NCI-H748 treated with DMSO at 0.1 percent for 48 hours (cell line): ENCODE measurements at regions not wholly inside any gene's neighbourhood (a gene's known extent, or its start where the extent isn't known, plus 50 kb on each side); places are given as distances from the start of the nearest gene placed in this dataset.

Source experiments
- DNase-seq: peaks from one replicate; lab custom pipeline; 2025; lab: John Stamatoyannopoulos, UW

DNA sequence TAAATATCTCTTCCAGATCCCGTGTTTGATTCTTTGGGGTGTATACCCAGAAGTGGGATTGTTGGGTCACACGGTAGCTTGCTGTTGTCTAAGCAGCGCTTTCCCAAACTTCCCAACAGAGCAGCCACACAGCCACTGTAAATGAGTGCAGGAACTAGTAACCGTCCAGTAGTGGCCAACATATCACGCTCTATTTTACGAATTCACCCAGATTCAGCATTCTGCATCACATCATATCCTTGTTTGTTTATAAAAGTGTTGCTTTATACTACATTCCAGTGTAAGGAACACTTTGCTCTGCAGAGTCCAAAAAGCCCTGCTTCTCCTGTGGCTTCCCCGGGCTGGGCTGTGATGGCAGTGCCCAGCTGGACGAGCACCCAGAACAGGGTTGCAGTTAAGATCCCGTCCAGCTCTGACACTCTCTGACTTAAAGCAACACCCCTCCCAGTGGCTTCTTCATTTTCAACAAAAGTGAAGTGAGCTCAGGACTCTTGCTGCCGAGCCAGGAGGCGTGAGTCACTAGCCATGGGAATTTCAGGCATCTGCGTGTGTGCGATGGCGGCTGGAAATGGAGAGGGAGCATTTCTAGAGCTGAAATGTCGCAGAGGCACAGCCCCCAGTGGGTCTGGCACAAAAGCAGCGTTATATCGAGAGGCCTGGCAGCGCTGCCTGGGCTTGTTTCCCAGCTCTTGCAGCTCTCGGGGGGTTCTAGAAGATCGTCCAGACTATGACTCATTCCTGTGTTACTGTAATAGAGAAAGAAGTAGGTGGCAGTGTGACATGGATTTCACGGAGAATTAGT lies 216.3 kb upstream of the ECI2 start:
- DNase-seq, result no peak

DNA sequence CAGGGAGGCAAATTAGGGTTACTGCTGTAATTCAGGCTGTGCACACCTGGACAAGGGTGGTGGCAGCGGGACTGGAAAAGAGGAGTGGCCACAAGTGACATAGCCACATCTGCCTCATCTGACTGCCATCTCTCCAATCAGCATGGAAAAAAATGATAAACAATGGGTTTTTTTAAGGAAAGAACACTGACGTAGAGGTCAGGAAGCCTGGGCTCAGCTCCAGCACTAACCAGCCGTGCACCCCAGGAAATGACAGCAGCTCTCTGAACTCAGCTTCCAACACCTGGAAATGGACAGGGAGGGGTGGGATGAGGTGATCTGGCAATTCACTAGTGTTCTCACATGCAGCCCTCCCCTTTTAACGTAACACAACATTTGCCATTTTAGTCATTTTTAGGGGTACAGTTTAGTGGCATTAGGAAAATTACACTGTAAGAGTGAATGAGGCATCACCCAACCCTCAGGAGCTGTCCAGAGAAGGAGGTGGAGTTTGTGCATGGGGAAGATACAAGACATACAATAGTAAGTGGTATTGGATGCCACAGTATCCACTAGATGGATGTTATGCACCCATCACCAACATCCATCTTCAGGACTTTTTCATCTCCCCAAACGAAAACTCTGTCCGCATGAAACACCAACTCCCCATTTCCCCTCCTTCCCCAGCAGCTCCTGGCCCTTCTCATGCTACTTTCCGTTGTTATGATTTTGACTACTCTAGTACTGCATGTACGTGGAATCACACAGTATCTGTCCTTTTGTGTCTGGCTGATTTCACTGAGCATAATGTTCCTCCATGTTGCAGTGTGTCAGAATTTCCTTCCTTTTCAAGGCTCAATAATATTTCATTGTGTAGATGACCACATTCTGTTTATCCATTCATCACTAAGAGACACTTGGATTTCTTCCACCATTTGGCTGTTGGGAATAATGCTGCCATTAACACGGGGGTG lies 215.5 kb upstream of the ECI2 start:
- DNase-seq, result no peak

DNA sequence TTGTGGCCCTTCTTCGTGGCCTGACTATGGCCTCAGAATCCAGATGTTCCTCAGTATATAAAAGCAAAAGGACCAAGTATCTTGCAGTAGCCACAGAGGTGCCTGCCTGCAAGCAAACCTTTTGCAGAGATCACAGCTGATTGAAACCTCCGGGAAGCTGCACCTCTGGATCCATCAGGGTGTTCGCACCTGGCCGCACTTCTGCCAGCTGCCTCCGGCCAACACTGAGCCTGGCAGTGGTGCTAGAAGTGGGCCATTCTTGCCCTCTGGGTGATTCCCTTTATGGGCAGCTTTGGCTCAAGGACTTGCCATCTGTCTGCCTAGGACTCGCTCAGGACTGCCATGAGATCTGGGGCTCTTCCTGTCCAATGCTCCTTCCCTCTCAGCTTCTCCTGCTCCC lies 214.6 kb upstream of the ECI2 start:
- DNase-seq, result no peak

DNA sequence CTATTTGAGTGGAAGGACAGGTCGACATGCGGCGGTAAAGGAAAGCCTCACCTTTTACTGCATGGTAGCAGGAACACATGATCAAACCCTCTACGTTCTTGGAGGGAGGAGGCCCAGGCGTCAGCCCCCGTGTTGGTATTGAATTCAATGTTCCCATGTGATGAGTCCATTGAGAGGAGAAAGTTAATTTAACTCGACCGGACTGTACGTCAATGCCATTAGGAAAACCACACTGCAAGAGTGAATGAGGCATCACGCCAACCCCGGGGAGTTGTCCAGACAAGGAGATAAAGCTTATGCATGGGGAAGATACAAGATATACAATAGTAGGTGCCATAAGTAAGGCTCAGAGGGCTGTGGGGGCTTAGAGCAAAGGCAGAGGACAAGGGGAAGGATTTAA lies 213.9 kb upstream of the ECI2 start:
- no peak for DNase-seq

DNA sequence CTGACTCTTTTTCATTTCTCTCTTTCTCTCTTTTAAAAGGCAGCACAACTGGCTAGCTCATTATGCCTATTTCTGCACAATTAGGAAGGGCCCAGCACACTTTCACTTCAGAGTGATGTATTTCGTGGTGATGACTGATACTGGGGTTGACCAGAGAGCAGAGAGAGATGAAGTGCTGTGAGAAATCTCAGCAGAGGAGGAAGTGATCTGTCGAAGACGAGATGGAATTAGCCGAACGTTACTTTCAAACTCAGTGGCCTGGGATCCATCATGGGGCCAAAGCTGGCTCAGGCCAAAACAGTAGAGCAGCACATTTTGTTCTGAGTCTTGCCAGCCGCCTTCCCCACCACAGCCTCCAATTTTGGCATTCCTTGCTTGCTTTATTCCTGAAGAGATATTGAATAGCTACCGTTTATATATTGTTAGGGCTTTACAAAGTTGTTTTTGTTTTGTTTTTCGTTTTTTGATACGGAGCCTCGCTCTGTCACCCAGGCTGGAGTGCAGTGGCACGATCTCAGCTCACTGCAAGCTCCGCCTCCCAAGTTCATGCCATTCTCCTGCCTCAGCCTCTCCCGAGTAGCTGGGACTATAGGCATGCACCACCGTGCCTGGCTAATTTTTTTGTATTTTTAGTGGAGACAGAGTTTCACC lies 213.2 kb upstream of the ECI2 start:
- DNase-seq, result no peak

DNA sequence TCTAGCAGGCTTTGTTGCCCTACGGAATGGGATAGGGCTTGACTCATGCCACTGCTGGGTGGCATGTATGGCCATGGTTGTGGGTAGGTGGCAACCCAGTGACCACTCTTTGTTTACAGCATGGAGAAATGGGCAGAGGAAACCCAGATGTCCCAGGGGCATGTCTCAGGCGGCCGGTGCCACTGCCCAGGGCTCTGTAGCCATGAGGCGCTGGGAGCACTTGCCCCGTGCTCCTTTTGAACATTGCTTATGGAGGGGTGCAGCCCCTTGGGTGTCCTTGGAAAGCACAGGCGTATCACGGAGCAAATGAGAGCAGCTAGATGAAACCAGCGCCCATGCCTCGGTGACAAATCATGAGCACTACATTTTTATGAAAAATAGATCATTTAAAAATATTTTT lies 212.5 kb upstream of the ECI2 start:
- no peak for DNase-seq

DNA sequence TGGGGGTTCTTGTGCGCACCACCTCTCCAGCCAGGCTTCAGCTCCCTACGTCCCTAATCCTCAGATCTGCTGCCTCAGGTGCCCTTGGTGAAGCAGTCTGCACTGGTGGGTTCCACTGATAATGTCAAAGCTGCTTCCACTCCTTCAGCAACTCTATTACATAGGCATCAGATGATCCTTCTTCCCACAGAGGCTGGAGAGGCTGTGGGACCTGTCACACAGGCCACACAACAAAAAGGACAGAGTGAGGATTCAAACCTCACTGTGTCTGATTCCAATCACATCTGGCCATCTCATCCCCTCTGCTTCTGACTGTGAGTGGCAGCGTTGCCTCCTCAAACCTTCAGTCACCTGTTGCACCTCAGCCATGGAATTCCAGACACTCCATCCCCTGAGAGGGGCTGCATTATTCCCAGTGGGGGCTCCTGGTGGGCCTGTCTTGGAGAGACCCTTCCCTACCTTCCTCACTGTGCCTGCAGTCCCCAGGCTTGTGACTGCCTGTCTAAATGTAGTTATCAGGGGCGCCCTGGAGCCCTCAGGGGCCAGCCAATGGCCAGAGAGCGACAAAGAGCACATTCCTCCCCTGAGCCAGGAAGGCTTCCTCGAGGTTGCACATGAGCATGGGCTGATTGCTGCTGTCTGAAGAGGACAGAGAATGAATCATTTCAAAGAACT lies 211.4 kb upstream of the ECI2 start:
- no peak for DNase-seq

DNA sequence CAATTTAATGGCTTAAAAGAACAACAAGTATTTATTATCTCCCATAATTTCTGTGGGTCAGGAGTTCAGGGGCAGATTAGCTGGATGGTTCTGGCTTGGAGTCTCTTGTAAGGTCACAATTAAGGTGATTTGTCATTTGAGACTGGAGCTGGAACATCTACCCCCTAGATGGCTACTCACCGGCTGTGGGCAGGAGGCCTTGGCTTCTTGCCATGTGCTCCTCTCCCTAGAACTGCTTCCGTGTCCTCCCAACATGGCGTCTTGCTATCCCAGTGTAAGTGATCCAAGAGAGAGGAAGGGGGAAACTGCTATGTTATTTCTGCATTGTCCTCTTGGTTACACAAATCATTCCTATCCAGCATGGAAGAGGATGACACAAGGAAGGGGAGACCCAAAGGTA lies 210.2 kb upstream of the ECI2 start:
- no peak for DNase-seq

DNA sequence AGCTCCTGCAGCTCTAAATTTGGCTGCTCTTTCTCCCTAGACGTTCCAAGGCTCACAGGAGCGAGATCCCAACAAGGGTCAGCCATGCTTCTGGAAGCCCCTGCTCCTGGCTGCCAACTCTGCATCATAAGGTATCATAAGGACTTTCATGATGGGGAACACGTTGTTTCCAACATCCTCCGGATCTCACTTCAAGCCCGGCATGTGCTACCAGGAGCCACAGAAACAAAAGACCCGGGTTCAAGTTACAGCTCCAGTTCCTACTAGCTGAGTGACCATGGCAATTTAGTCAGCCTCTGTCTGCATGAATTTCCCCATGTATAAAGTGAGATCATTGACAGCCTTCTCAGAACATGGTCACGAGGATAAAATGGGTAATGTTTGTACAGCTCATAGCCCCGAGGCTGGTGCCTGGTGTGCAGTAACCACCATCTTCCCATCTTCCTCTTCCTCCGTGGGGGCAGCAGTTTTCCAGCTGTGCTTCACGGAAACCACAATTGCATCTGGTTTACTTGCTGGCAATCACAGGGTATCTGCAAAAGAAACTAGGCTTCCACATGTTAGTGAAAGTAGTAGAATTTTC lies 209.0 kb upstream of the ECI2 start:
- DNase-seq, result no peak

DNA sequence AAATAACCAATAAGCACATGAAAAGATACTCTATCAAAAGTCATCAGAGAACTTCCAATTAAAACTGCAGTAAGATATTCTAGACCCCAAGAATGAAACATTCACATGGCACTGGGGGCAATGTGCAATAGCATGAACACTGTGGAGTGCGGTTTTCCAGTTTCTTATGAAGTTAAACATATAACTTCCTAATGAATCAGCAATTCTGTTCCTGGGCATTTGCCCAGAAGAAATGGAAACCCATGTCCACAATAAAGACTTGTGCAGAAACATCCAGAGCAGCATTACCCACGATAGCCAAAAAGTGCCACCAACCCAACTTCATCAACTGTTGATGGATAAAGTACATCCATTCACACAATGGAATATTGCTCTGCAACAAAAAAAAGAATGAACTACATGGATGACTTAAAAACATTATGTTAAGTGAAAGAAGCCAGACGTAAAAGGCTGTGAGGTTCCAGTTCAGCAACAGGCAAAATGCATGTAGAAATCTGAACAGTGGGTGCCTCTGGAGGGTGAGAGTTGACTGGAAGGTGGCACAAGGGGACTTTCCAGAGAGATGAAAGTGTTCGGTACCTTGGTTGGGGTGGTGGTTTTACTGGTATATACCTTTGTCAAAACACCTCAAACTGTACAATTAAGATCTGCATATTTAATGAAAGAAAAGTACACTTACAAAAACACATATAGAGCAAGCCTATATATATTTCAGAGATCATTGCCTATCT lies 207.2 kb upstream of the ECI2 start:
- DNase-seq, result no peak

DNA sequence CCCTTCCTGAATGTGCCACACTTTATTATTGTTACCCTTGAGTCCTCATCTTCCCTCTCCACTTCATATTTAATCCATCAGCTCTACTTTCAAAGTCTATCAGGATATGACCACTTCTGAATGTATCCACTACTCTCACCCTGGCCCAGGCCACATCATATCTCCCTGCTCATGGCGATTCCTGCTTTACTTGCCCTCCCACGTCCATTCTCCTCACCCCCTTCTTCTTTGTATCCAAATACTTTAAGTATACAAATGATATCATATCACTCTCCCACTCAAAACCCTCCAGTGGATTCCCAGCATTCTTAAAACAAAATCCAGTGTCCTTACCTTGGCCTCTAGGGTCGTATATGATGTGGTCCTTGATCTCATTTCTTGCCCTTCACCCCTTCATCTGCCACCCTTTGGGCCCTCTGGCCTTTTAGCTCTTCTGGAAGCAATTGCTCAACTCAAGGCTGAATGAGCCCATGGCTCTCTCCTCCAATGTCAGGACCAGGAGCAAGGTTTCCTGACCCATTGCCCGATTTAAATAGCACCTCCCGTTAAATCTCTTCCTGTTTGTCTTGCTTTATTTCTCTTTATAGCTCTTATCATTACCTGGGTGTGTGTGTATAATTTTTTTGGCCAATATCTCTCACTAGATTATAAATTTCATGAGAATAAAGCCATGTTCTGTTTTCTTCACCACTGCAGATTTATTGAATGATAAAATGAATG lies 205.9 kb upstream of the ECI2 start:
- DNase-seq, result no peak

DNA sequence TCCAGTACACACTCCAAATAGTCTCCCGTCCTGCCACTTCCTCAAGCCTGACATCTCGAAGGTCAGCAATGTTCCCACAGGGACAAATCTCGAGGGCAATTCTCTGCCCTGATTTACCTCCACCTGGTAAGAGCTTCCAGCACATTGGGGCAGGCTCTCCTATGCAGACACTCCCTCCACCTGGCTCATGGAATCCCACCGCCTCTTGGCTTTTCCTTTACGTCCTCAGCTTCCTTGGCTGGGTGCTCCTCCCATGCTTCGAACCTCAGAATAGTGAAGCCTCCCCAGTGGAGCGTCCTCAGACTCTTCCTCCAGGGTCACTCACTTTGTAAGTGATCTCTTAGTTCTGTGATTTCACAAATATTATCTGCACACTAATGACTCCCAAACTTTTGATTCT lies 205.2 kb upstream of the ECI2 start:
- no peak for DNase-seq

DNA sequence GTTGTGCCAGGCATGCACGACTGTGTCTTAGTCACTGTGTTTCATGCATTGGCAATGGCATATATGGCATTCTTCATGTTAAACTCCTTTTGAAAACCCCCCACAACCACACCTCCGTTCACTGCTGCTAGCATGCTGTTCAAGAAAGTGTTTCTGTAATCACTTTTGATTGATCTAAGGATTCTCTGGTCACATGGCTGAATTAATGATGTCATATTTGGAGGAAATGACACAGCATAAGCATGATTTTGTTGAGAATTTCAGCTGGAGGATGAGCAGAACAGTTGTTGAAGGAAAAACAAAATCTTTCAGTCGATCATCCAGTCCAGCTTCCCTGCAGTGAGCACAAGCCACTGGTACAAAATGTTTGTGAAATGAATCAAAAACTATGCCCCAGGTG lies 203.5 kb upstream of the ECI2 start:
- no peak for DNase-seq

DNA sequence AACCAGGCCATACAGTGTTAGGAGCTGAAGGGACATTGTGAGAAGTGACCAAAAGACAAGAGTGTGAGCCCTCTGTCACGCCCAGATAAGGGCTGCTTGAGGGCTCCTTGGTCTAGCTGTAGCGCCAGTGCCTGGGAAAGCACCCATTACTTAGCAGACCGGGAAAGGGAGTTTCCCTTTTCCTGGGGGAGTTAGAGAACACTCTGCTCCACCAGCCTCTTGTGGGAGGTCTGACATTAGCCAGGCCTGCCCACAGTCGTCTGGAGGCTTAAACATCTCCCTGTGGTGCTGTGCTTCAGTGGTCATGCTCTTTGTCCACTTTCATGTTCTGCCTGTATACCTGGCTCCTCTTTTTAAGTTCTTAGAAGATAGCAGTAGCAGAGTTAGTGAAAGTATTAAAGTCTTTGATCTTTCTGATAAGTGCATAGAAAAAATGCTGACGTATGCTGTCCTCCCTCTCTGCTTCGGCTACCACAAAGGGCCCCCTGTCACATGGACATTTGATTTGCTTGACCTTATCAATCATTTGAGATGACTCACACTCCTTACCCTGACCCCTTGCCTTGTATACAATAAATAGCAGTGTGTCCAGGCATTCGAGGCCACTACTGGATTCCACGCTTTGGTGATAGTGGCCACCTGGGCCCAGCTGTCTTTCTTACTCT lies 201.5 kb upstream of the ECI2 start:
- no peak for DNase-seq

DNA sequence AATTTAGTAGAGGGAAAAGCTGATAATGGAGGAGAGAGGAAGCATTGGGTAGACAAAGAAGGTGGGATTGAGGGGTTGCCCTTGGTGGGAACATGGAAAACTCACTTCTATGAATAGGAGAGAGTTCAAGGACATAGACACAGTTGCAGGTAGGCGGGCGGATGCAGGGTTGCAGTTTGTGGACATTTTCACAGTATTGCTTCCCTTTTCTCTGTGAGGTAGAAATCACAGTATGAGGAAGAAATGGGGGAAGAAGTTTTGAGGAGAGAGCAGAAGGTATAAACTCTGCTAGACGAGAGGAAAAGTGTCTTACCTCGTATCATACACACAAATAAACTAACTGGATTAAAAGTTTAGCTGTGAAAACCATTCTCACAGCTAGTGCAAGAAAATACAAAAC lies 200.7 kb upstream of the ECI2 start:
- DNase-seq, result no peak

DNA sequence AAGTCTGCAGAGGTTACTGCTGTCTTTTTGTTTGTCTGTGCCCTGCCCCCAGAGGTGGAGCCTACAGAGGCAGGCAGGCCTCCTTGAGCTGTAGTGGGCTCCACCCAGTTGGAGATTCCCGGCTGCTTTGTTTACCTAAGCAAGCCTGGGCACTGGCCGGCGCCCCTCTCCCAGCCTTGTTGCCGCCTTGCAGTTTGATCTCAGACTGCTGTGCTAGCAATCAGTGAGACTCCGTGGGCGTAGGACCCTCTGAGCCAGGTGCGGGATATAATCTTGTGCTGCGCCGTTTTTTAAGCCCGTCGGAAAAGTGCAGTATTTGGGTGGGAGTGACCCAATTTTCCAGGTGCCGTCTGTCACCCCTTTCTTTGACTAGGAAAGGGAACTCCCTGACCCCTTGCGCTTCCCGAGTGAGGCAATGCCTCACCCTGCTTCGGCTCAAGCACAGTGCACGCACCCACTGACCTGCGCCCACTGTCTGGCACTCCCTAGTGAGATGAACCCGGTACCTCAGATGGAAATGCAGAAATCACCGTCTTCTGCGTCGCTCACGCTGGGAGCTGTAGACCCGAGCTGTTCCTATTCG lies 198.9 kb upstream of the ECI2 start:
- peak; percentile 53 for DNase-seq

DNA sequence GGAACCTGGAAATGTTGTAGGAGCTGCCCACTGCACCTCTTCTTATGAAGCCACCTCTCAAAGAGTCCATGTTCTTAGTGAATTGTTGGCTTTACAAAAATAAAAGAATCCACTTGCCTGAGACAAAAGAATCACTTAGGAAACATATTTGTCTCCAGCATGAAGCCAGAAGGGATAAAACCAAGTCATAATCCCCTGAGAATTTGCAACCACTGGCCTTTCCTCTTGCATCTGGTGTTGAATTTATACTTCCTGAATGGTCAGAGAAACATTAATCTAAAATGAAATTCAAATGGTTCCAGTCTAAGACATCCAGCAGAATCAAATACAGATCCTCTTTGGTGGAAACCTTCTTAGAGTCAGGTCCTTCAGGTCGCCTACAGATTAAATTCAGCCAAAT lies 192.5 kb upstream of the ECI2 start:
- DNase-seq, result no peak

DNA sequence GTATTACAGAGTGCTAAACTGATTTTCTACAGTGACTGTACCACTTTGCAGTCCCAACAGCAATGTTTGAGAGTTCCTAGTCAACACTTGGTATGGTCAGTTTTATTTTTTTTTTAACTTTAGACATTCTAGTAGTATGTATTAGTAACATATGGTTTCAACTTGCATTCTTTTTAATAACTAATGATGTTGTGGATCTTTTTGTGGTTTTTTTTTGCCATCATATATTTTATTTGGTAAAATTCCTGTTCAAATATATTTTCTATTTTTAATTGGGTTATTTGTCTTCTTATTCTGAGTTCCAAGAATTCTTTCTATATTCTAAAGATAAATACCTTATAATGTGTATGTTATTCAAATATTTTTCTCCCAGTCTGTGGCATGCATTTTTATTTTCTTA lies 189.4 kb upstream of the ECI2 start:
- DNase-seq, result no peak

DNA sequence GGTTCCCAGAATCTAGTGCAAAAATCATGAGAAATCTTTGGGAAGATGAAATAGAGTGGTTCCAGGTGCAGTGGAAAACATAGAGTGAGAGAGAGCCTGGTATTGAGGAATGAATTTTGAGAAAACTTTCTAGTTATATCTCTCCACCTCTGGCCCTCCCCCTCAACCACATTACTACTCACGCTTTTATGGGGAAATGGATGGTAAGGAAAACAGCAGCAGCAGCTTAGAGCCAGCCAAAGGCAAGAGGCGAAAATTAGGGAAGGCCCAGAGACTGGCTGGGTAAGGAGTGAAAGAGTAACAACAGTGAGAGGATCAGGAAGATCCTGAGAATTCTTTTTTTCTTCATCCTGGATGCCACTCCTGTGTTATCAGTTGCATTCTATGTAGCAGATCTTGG lies 187.9 kb upstream of the ECI2 start:
- no peak for DNase-seq
